ENCODE measurements at regions not wholly inside any gene's neighbourhood (a gene's known extent, or its start where the extent isn't known, plus 50 kb on each side); places are given as distances from the start of the nearest gene placed in this dataset.

DNA sequence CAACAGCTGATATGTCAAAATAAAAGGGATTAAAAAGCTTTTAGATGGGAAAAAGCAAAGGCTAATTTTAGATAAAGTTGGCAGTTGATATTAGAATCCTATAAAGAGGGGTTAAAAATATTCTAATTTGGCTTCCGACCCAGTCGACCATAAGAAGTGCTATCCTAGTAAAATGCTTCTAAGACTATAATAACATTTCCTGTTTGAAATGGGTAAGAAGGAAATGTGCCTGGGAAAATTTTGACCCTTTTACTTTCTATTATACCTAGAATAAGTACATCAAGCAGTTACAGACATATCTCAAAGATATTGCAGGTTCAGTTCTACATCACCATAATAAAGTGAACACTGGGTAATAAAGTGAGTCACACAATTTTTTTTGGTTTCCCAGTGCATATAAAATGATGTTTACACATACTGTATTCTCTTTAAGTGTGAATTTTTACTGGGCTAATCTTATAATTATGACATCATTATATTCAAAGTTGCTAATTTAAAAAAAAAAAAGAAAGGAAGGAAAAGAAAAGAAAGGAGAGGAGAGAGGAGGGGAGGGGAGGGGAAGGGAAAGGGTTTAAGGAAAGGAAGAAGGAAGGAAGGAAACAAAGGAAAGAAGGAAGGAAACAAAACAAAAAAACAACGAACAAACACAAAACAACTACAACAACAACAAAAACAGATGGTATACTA is 308.2 kb upstream of the NR5A2 start:
- TF ChIP-seq CTCF (IDR thresholded peaks at IDR 0.05) (no peak), POLR2A (IDR thresholded peaks at IDR 0.05) (no peak)
